ENCODE measurements at regions not wholly inside any gene's neighbourhood (a gene's known extent, or its start where the extent isn't known, plus 50 kb on each side); places are given as distances from the start of the nearest gene placed in this dataset.

DNA sequence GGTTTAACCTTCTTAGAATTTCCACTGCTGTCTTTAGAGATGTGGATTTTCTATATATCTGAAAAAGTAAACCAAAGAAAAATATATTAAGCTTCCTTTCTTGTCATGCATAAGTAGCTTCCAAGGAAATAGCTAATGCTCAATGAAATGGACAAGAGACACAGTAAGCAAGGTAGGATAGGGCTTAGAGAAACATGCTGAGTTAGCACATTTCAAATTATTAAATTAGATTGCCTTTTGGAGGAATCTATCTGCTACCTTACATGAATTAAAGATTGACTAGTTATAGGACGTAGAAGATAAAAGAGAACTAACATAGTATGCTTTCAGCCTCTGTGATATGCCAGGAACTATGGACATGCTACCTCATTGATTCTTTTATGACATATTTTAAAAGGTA lies 824.6 kb downstream of the TUSC7 start:
- Histone ChIP-seq H3K27ac (no peak overlapping the region), H3K36me3 (replicated peaks in 1 of 2) (no peaks in the 10 kb centered on the region), H3K9me3 (replicated peaks in 1 of 3) (no peaks in the 10 kb centered on the region), H3K4me3 (no peak overlapping the region), H3K4me1 (replicated peaks in 1 of 2) (peaks cover 0 to 14% of the 10 kb centered on the region in 2 donors), H3K27me3 (no peaks in the 10 kb centered on the region)
- no peak for DNase-seq
- WGBS, 4 donors = 92 to 95% (median 94%) methylated on average over 1 of the region's 1 CpG
- TF ChIP-seq POLR2A (IDR thresholded peaks at IDR 0.05) = no peak
- TF ChIP-seq, protein P1, sequence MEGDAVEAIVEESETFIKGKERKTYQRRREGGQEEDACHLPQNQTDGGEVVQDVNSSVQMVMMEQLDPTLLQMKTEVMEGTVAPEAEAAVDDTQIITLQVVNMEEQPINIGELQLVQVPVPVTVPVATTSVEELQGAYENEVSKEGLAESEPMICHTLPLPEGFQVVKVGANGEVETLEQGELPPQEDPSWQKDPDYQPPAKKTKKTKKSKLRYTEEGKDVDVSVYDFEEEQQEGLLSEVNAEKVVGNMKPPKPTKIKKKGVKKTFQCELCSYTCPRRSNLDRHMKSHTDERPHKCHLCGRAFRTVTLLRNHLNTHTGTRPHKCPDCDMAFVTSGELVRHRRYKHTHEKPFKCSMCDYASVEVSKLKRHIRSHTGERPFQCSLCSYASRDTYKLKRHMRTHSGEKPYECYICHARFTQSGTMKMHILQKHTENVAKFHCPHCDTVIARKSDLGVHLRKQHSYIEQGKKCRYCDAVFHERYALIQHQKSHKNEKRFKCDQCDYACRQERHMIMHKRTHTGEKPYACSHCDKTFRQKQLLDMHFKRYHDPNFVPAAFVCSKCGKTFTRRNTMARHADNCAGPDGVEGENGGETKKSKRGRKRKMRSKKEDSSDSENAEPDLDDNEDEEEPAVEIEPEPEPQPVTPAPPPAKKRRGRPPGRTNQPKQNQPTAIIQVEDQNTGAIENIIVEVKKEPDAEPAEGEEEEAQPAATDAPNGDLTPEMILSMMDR (IDR thresholded peaks at IDR 0.05) = no peak
- intact Hi-C loops (cut with DNase I) = no loop called here

DNA sequence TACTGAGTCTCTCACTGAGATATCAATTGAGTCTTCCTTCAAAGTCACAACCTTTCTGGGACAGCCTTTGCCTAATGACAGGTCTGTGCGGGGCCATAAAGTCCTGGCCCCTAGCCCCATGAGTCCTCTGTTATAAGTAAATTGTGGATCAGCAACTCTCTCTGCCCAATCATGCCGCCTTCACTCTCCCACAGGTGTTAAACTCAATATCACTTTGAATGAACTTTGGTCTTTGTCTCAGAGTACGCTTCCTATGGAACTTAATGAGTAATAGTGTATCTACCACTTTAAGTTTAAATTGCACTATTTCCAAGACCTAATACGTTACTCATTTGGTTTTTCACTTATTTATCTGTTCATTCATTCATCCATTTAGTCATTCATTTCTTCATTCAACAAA lies 826.4 kb downstream of the TUSC7 start:
- DNase-seq = no peak
- TF ChIP-seq, protein P1 (IDR thresholded peaks at IDR 0.05) = no peak
- no peak for TF ChIP-seq POLR2A (IDR thresholded peaks at IDR 0.05)
- Histone ChIP-seq H3K36me3 (replicated peaks in 1 of 2) (no peaks in the 10 kb centered on the region), H3K4me3 (no peak overlapping the region), H3K4me1 (replicated peaks in 1 of 2) (peaks cover 0 to 5% of the 10 kb centered on the region in 2 donors), H3K27me3 (no peaks in the 10 kb centered on the region), H3K27ac (no peak overlapping the region), H3K9me3 (replicated peaks in 1 of 3) (no peaks in the 10 kb centered on the region)
- intact Hi-C loops (cut with DNase I) = no loop called here
- 92 to 98% (median 96%) methylated on average over 4 of the region's 4 CpGs for WGBS, 4 donors

DNA sequence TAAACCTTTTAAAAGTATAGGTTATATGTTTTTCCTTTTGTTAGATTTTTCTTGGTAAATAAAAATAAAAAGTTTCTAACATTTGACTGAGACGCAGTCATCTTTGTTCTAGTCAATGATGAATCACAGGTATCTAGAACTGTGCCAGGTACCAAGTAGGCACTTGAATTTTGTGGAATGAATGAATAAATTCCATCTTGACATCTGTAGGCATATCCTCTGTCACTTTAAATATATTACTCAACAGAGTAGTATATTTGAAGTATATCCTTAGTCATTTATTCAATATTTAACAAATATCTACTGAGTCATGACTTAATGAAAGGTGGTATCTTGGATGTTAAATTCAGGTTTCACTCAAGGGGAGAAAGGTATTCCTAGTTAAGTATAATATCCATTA lies 828.4 kb downstream of the TUSC7 start:
- DNase-seq = no peak
- H3K9me3 ChIP-seq (replicated peaks in 1 of 3) = no peaks in the 10 kb centered on the region
- intact Hi-C loops (cut with DNase I) = no loop called here
- no peaks in the 10 kb centered on the region for H3K4me1 ChIP-seq (replicated peaks in 1 of 2)
- WGBS, 4 donors = 90 to 100% (median 97%) methylated on average over 1 of the region's 1 CpG
- H3K27me3 ChIP-seq = no peaks in the 10 kb centered on the region
- no peak overlapping the region for H3K4me3 ChIP-seq
- no peaks in the 10 kb centered on the region for H3K36me3 ChIP-seq (replicated peaks in 1 of 2)
- TF ChIP-seq POLR2A (IDR thresholded peaks at IDR 0.05) = no peak
- TF ChIP-seq, protein P1 (IDR thresholded peaks at IDR 0.05) = no peak
- no peak overlapping the region for H3K27ac ChIP-seq

DNA sequence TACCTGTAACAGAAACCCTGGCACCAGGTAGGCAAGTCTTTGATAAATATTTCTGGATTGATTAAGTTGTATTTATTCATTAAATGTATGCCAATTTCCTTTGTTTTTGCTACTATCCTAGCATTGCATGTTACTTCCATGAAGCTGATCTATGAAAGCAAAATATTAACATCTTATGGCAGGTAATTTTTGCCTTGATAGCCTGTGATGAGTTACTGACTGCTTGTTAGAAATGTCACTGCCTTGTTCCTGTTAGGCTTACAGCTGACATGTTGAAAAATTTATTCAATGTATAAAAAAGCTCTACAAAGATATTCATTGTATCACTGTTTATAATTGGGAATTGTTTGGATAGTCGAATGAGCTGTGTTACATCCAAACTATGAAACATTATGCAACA lies 830.1 kb downstream of the TUSC7 start:
- intact Hi-C loops (cut with DNase I) = no loop called here
- H3K36me3 ChIP-seq (replicated peaks in 1 of 2) = no peaks in the 10 kb centered on the region
- WGBS, 4 donors = 89 to 97% (median 91%) methylated on average over 1 of the region's 1 CpG

More for the DNA sequence above, 830.1 kb downstream of the TUSC7 start:
- TF ChIP-seq, protein P1 (IDR thresholded peaks at IDR 0.05) = no peak
- TF ChIP-seq POLR2A (IDR thresholded peaks at IDR 0.05) = no peak
- Histone ChIP-seq H3K27ac (no peak overlapping the region), H3K4me1 (replicated peaks in 1 of 2) (no peaks in the 10 kb centered on the region), H3K27me3 (no peaks in the 10 kb centered on the region), H3K4me3 (no peak overlapping the region), H3K9me3 (replicated peaks in 1 of 3) (no peaks in the 10 kb centered on the region)
- DNase-seq = no peak

Data from adrenal gland (tissue), 9 donors.